HuH-7 (cell line): ENCODE measurements at regions not wholly inside any gene's neighbourhood (a gene's known extent, or its start where the extent isn't known, plus 50 kb on each side); places are given as distances from the start of the nearest gene placed in this dataset.

ENCODE experiments used
- DNase-seq: peaks from one replicate; pipeline ENCODE4 v3.0.0; 2011; ENCODE audit warnings: low spot score

DNA sequence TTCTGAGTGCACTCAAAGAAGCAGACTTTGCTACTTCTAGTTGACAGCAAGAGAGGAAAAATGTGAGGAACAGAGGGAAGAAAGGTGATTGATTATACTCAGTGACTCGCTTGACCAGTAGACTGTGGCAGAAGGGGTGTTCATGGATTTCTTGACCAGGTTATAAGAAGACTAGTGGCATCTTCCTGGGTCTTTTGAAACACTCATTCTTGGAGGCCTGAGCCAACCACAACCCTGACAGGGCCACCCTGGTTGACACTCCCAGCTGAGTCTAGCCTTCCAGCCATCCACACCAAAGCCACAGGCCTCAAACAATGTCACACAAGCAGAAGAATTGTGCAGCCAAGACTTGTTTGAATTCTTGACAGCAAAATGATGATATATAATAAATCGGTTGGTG, 366.3 kb downstream of the SS18 start:
- DNase-seq, result no peak

DNA sequence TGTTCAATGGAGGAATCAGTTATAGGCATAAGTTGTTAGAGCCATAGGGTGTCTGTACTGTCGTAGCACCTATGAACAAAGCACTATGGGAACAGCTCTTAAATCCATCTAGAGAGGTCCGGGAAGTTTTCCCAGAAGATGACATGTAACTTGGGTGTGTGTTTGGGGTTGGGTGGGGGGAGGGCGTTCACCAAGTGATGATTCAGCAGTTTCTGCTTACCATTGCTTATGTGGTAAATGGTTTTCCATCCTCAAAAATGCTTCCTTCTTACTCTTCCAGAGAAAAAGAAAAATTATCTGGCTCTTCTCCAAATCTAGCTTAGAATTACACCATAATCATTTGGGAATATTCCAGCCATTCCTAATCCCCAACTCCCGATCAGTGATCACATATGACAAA, 361.1 kb upstream of the ZNF521 start:
- no peak for DNase-seq

DNA sequence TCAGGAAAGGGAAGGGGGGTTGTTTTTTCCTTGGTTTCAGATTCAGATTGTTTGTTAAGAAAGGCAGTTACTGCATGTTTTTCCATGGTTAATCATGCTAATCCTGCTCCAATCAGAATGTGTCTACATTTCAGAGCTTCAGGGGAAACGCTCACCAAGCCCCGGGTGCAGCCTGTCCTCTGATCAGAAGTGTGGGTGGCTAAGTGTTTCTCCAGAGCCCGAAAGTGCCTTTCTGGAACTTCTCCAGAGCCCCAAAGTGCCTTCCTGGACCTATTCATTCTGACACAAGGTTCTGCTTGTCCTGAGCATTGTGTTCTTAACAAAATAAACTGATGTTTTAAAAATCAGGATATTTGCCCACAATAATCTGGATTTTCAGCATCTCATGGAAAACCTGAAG, 359.0 kb upstream of the ZNF521 start:
- no peak for DNase-seq

DNA sequence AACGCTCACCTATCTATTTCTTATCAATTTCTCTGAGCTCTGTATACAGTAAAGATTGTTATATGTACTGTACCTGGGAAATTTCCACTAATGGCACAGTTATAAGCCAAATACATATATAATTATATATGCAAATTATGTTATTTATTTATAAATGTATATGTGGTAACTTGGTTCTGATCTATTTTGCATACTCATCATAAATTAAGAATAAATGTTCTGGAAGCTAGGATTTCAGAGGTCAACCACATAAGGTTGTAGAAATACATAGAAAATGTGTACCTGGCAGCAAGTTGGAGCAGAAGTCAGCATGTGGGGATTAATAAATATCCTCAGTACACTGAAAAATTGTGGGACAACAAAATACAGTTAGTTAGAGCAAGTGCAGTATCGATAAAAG, 353.7 kb upstream of the ZNF521 start:
- DNase-seq, result no peak

DNA sequence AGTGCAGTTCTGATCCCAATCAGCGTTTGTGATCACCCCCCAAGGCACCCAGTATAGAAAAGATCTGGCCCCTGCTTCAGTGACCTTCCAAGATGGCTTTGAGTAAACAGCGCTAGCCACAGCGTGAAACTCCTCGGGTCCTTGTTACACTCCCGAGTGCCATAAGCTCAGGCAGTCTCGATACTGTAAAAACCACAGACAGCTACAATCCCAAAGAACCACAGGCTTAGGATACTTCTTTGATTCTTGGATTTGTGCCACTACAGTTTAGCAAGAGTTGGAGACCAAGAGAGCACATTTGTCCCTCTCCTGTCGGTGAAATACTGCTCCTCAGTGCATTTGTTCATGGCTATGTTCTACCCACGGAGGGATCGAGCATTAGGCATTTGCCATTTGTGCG, 352.5 kb upstream of the ZNF521 start:
- DNase-seq, result no peak

DNA sequence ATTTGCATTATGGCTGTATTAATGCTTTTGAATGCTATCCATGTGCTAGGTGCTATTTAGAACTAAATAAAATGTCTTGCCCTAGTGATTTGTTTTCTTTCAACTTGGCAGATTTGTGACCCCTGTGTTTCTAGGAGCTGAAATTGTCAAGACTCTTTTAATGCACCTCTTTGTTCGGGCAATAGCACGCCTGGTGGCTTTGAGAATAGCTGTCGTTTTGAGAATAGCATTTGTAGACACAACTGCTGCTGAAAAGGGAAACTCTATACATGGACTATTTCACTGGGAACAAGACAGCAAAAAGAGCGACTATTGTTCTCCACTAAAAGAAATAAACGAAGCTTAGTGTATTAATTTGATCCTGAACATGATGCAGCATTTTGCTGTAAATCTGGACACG, 352.1 kb upstream of the ZNF521 start:
- DNase-seq, result no peak

DNA sequence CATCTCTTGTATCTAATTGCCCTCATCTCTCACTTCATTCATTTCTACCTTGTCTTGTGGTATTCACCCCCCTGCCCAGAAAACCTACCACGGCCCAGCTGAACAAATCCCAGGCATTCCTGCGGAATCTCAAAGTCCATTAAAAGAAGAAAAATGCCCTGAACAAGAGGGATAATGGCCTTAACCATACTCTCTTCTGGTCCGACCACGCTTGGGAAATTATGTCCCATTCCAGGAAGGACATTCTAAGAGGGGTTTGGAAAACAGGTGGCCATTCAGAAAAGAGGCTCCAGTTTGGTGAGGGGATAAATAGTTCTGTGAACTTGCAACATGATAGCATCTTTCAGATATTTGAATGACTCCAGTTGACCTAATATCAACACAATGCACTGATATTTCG, 349.9 kb upstream of the ZNF521 start:
- no peak for DNase-seq

DNA sequence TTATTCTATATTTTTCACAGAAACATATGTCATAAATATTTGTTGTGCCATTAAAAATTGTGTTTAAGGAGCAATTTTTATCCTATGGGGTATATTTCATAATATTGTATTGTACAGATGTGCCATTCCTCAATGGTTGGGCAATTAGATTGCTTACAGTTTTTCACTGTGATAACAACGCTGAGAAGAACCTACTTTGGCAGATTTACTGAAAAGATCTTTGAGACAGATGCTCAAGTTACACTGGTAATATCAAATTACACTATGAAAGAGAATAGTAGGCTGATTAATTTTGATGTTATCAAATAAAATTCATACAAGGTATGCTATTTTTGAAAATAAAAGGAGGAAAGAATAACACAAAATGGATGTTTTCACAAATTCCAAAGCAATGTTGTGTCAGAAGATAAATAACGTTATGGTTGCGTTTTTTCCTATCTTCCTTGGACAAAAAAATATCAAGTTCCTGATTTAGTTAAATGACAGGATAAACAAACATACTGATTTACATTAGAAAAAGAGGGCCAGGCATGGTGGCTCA, 335.1 kb upstream of the ZNF521 start:
- no peak for DNase-seq

DNA sequence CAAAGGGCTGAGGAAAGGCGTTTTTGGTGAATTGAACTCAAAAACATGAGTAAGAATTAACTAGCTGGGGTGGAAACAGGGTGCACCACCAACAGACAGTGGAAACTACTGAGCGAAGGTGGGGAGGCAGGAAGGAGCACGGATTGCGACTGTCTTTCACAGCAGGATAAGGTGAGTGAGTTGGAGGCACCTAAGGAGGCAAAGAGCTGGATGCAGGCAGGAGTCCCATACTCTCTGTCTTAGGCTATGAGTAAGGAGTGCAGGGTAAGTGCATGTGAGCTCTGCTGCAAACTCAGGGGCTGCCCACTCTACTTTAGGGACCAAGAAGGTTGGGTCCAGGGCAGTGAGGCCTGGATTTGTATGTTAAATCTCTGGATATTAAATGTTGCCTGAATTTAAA, 333.1 kb upstream of the ZNF521 start:
- no peak for DNase-seq

DNA sequence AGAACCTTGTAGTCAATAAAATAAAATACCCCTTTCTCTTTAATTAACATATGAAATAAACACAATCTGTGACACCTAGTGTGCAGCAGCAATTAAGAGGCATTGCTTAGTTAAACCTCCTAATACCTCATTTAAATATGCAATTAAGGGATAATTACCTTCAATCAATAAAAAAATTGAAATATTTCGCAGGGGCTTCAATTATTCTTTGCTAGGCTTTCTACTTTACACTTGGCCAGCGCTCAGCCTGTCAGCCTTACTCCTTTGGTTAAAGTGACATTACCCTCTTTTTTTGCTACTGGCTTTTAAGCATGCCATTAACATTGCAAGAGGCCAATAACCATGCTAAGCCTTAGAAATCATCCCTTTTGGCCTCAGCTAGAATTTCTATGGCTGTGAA, 327.5 kb upstream of the ZNF521 start:
- DNase-seq, result no peak

DNA sequence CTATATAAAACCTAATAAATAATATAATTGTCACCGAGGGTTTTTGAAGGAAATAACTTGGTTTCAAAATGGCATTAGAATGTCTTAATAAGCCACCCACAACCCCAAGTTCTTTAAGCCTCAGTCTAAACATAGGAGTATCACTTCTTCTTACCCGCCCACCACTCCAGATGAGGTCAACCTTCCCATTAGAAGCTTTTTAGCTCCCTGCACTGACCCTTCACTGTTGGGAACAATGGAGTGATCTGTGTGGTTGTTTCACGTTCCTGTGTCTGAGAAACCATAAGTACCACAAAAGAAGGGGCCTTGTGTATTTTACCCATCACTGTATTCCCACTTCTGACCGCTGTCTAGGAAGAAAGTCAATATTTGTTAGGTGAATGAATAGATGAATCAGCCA, 326.3 kb upstream of the ZNF521 start:
- DNase-seq, result no peak

DNA sequence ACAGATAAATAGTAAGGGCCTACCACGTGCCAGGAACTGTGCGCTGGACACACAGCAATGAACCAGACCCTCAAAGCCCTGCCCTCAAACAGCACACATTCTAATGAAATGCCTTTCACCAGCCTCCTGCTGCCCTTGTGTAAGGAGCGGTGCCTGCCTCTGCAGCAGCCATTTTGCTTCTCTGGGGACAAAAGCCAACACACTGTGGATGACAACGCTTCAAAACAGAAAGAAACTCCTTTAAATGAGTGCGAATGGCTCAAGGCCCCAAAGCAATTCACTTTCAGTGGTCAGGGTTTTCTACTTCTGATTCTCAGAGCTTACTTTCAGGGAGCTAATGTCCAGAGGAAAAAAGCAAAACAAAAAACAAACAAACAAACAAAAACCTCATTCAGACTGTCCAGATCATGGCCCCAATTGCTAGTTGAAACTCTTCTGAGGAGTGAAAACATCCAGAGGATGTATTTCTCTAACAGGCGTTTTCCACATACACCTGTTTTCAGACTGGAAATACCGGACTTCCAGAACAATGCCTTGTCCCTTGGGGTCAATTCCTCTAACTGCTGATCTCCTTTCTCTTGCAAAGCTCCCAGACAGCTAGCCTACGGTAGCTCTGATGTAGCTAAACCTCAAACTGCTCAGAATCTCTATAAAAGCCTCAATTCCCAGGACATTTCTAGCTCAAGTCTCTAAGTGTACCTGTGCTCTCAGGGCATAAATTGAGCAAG, 323.3 kb upstream of the ZNF521 start:
- DNase-seq, result no peak

DNA sequence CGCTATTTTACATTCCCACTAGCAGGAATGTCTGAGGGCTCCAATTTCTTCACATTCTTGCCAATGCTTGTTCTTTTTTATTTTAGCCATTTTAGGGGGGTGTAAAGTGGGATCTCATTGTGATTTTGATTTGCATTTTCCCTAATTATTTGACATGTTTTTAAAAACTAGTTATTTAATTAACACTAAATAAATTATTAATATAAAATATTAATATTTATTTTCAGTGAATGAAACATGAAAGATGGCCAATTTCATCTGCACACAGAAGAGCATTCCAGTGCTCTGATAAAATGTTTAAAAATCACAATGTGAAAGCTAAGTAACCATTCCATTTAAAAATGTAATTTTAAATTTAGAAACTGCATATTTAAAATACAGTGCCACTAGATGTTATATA, 322.2 kb upstream of the ZNF521 start:
- no peak for DNase-seq

DNA sequence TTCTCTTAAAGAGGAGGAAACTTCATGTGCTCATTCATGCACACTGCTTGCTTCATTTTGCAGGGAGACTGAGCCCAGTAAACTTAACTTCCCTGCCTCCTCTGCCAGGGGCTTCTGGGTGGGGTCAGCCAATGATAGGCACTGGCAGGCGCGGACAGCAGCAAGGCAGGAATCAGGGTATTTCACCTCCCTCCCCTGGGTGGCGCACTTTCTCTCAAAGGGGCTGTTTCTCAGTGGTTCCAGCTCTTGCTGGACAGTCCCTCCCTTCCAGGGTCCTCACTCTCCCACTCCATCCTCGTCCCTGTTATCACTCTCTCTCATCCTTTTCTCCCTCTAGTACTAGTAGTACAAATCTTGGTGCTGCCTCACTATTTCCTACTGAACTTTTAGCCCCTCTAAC, 320.5 kb upstream of the ZNF521 start:
- DNase-seq, result no peak

DNA sequence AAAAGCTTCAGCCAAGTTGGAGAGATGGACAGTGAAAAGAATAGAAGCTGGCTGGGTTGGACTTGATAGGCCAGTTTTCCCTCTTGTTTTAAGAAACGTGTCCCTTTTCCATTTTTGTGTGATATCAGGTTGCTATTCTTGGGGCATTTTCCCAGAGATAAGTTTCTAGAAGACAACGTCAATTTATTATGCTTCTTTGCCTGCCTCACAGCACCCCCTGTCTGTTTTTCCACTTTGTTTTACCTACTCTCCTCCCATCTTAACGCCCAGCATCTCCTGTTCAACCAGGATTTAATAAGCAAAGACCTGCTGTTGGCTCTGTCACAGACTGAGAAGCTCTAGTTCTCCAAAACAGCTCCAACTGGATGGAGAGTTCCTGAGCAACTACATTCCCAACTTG, 317.8 kb upstream of the ZNF521 start:
- DNase-seq, result no peak

DNA sequence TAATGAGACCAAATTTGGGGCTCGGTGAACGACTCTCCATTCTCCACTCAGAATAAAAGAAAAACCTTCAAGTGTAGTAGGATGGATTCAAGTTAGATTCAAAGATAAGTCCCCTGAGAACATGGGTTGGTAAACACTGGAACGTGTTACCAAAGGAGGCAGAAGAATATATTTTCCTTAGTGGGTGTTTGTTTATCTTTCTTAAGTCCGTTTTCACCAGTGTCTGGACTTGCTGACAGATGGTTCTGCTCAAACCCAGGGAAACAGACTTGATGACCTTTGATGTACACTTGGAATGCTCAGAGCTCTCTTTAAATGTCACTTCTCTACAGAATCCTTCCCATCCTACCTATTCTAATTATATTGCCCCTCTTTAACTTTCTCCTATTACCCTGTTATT, 310.3 kb upstream of the ZNF521 start:
- DNase-seq, result no peak

DNA sequence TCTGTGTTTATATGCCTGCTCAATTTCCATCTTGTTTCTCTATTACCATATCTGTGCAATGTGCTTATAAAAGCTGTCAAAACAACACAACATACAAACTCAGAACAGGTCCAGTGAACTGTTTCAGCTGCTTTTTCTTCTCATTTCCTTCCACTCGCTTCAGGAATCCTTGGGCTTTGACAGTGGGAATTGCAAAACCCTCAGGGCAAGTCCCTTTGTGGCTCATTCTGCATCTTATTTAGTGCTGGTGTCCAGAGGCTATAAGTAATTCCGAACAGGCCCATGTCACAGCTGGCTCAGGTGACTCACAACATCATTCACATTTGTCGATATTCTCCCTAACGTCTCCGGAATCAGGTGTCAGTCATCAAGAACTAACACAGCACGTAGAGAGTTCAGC, 309.9 kb upstream of the ZNF521 start:
- DNase-seq, result no peak

DNA sequence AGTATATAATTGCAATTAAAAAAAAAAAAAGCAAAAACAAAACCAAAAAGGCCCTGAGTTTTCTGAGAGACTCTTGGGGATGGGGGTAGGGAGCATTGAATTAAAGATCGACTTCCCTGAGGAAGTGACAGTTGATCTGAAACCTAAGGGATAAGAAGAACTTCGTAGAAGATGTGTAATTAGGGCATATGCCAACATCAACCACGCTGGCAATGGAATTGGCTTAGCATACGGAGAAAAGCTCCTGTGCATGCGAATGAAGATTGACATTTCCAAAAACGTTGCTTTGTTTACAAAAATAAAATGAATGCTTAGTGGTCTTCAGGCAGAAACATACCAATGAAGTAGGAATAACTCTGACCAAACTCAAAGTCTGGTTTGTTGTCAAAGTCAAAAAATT, 307.6 kb upstream of the ZNF521 start:
- no peak for DNase-seq

DNA sequence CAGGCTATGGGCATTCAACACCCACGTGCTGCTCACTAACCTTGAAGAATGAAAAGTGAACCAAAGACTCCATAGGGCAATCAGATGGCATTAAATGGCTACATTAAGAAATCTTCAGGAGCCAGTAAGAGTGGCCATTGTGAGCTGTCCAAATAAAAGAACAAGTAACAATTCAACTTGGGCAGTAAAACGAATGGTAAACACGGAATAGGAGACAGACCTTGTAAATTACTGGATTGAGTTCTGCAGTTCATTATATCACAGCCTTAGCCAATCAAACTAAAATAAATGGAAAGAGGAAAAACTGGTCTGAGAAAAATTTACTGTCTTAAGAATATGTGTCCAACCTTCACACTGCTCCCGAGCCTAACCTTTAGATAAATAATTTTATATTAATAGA, 306.5 kb upstream of the ZNF521 start:
- DNase-seq, result no peak

DNA sequence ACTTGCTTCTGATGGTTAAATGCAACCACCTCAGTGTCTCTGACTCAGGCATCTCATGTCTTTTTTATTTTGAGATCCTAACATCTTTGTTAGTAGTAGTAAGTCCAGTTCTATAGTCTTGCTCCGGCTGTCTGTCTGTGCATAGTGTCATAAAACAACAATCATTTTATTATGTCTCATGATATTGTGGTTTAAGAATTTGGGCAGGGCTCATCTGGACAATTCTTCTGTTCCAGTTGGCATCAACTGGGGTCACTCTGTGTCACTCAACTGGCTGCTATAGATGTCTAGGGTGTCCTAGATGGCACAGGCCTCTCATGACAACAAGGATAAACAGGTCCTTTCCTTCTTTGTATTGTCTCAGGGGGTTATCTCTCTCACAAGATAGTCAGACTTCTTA, 299.6 kb upstream of the ZNF521 start:
- DNase-seq, result no peak

DNA sequence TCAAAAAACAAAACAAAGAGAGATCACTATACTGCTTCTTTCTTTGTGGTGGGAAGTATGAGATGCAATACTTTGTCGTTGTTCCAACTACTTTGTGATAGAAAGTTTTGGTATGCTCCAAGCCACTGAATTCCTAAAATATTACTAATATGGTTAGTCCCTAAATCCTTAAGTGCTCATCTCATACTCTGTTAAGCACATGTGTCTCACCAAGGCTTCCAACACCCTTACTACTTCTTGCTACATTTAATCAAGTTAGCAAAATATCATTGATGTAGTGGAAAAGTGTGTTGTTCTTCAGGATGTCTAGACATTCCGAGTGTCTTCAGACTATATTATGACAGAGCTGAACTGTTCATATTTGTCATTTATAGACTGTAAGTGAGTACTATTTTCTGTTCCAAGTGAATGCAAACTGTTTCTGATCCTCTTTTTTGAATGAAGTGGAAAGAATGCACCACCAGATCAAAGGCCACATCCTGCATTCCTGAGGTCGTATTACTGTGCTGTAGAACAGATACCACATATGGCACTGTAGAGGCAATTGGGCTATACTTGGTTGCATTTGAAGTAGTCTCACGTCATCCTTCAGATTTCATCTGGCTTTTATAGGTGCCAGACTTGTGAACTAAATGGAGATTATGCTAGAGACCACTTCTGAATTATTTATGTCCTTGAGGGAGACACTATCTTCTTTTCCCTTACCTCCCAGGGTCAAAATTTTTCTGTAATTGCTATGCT, 298.4 kb upstream of the ZNF521 start:
- DNase-seq, result no peak

DNA sequence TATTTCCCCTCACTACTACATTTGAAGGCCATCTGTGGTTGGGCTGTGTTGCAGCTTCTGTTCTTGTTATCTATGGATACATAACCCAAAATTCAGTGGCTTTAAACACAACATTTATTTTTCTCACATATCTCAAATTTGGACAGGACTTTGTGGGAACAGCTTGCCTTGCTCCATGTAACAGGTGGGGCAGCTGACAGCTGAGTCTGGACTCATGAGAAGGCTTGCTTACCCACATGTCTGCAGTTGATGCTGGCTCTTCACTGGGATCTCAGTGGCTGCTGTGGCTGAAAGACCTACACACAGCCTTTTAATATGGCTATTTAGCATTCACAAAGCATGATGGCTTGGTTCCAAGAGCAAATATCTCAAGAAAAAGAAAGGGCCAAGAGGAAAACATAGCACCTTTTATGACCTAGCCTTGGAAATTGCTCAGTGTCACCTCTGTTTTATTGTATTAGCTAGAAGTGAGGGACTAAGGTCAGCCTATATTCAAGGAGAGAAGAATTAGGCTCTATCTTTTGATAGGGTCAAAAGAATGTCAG, 296.8 kb upstream of the ZNF521 start:
- no peak for DNase-seq

DNA sequence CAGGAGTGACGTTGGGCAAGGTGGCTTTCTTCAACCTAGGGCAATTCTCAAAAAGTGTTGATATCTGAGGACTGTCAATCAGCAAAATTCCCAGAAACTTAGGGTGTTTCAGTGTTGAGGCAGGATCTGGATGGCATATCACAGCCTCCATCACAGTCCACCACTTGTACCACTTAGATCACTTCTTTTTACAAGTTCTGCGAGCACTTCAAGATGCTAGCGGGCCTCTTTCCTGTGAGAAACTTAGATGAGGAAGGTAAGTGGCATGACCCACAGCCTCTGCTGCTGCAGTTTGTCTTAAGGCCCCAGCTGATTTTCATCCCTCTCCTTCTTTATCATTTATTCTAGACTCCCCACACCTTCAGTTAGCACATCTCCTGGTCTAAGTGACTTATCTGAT, 295.4 kb upstream of the ZNF521 start:
- DNase-seq, result no peak

DNA sequence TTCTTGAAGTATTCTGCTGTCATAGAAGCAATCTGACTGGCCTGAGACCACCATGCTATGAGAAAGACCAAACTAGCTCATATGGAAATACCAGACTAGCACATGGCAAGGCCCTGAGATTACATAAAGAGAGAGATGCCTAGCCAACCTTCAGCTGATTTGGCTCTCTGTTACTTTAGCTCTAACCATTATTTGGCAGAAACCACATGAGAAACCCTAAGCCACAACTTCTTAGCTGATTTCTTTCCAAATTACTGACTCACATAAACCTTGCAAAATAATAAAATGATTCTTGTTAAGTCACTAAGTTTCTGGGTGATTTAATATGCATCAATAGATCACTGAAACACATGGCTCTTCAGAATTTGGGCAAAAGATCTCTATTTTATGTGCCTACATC, 295.0 kb upstream of the ZNF521 start:
- no peak for DNase-seq
